ENCODE measurements at regions not wholly inside any gene's neighbourhood (a gene's known extent, or its start where the extent isn't known, plus 50 kb on each side); places are given as distances from the start of the nearest gene placed in this dataset.

DNA sequence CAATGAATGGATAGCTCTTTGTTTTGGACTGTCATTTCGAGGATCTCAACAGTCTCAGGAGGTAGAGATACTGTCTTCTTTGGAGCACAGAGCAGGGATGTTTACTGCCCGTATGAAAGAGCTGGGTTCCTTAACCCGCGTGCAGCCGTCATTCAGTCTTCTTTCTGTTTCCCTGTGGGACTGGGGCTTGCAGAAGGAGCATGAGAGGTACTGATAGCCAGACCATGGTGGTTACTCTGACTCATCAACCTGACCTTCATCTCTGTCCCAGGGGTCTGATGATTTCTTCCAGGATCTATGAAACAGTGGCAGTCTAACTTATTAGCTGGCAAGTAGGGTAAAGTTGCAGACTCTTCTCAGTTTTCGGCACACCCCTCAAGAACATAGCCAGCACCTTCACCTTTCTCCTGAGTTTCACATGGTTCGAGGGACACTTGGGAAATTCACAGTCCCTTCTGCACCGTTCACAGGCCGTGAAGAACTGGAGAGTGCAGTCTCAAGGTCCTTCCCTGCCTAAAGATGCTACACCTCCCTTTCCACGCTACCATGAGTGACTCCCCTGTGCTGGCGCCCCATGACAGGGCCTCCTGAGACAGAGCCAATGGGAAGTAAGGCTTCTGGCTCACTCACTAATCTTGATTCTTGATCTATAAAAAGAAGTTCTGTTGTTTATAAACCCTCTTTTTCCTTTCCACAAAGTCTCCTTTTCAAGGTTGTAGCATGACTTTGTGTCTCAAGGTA, 226.2 kb downstream of the MC4R start:
- POLR2A ChIA-PET, result no interaction called here
- no peak for ATAC-seq (ENCODE audit: low read depth)

DNA sequence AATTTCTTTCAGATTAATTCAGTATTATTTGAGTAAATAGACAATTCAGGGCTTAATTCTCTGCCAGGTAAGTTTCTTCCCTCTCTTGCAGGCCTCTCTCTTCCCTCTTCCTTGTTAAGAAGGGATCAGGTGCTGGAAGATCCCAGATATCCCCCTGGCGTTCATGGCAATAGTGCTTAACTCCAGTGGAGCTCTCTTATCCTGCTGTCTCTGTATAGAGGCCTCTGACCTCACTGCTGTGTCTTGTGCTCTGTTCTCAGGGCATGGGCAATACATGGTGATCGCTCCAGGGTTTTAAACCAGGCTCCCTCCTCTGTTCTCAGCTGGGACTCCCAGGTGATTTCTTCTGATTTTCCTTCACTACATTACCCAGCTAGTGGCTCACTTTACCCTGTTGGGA, 226.8 kb downstream of the MC4R start:
- DNase-seq (no peak), ATAC-seq (ENCODE audit: low read depth) (no peak)
- POLR2A ChIA-PET, result no interaction called here
- H3K27me3 Mint-ChIP-seq, result no peaks in the 10 kb centered on the region
- H3K27ac Mint-ChIP-seq, result no peak overlapping the region
- H3K4me3 Mint-ChIP-seq, result no peak overlapping the region
- no peaks in the 10 kb centered on the region for H3K4me1 Mint-ChIP-seq
- H3K9me3 Mint-ChIP-seq, result no peaks in the 10 kb centered on the region
- H3K36me3 Mint-ChIP-seq, result no peaks in the 10 kb centered on the region

More for the DNA sequence above, 226.2 kb downstream of the MC4R start:
- no peaks in the 10 kb centered on the region for H3K4me1 Mint-ChIP-seq
- no peak overlapping the region for H3K4me3 Mint-ChIP-seq
- H3K9me3 Mint-ChIP-seq, result no peaks in the 10 kb centered on the region
- no peaks in the 10 kb centered on the region for H3K36me3 Mint-ChIP-seq
- no peak overlapping the region for H3K27ac Mint-ChIP-seq
- no peaks in the 10 kb centered on the region for H3K27me3 Mint-ChIP-seq
- no peak for DNase-seq

DNA sequence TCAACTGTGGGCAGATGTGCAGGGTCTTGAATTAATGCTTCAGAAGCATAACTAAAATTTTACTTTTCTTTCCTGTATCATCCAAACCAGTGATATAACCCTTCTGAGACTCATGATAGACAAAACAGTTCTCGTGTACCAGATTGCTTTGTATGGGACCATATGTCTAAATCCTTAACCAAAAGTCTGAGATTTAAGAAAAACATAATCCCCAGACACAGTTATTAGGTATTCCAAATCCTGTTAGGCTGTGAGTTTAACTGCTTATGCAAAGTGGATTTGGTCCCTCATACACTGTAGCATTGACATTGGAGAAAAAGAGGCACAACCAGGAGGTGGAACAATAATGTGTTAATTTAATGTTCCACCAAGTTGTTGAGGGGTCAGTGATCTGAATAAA, 235.0 kb downstream of the PMAIP1 start:
- Mint-ChIP-seq H3K4me1 (no peaks in the 10 kb centered on the region), H3K9me3 (no peaks in the 10 kb centered on the region), H3K36me3 (no peaks in the 10 kb centered on the region), H3K27me3 (no peaks in the 10 kb centered on the region), H3K4me3 (no peak overlapping the region), H3K27ac (no peak overlapping the region)
- POLR2A ChIA-PET, result no interaction called here
- ATAC-seq (ENCODE audit: low read depth), result no peak
- no peak for DNase-seq

DNA sequence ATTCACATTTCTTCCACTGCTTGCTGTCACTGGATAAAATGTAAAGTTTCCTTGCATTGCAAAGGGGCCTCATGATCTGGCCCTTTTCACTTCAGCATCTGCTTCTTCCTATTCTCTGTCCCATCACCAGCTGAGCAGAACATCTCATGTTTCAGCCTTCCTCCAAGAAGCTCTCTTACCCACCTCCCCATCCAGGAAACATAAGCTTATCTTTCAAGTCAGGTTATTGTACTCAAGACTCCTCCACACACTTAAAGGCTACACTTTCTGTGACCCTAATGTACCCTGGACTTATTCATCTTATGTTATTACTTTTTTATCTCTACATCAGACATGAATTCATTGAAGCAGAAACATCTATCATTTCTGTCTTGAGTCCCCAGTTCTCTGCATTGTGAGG, 230.5 kb downstream of the PMAIP1 start:
- H3K27me3 Mint-ChIP-seq, result no peaks in the 10 kb centered on the region
- no peak overlapping the region for H3K4me3 Mint-ChIP-seq
- no peak overlapping the region for H3K27ac Mint-ChIP-seq
- POLR2A ChIA-PET, result no interaction called here
- H3K36me3 Mint-ChIP-seq, result no peaks in the 10 kb centered on the region
- ATAC-seq (ENCODE audit: low read depth), result no peak
- H3K4me1 Mint-ChIP-seq, result no peaks in the 10 kb centered on the region
- no peaks in the 10 kb centered on the region for H3K9me3 Mint-ChIP-seq
- DNase-seq, result no peak

DNA sequence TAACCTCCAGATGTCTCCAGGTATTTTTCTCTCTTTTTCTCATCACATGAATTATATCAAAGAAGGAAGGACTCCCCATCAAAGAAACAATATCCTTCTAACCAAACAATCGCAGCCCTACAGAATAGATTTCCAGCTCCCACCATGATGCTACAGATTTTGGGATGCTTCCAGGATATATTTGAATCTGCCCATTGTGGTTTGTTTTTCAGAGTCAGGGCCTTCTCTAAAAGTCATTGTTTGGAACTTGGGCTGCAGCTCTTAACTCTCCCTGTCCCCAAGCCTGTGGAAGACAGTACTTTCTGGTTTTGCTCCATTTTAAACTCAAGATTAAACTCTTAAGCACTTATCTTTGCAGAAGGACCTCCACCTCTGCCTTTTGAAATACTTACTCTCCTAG, 223.2 kb downstream of the PMAIP1 start:
- POLR2A ChIA-PET, result no interaction called here
- H3K27me3 Mint-ChIP-seq, result no peaks in the 10 kb centered on the region
- H3K36me3 Mint-ChIP-seq, result no peaks in the 10 kb centered on the region
- no peak for ATAC-seq (ENCODE audit: low read depth)
- no peak overlapping the region for H3K27ac Mint-ChIP-seq
- H3K9me3 Mint-ChIP-seq, result no peaks in the 10 kb centered on the region
- no peak overlapping the region for H3K4me3 Mint-ChIP-seq
- no peak for DNase-seq
- H3K4me1 Mint-ChIP-seq, result no peaks in the 10 kb centered on the region

DNA sequence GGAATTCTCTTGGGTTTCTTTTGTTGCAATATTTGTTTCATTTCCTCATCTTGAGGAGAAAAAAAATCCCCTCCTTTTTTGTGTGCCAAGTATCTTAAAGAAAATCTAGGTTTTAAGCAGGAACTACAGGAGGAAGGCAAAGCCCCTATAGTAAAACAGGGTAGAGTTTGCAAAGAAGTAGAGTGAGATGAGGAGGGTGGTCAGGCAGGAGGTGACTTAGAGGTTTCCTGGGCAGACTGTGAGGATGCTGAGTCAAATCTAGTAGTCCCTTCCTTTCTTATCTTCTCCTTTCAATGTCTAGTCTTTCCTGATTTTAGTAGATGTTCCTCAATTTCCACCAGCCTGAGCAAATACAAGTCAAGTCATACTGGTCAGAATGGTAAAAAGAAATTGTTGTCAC, 222.5 kb downstream of the PMAIP1 start:
- DNase-seq (no peak), ATAC-seq (ENCODE audit: low read depth) (no peak)
- Mint-ChIP-seq H3K27me3 (no peaks in the 10 kb centered on the region), H3K4me3 (no peak overlapping the region), H3K9me3 (no peaks in the 10 kb centered on the region), H3K27ac (no peak overlapping the region), H3K4me1 (no peaks in the 10 kb centered on the region), H3K36me3 (no peaks in the 10 kb centered on the region)
- POLR2A ChIA-PET, result no interaction called here

DNA sequence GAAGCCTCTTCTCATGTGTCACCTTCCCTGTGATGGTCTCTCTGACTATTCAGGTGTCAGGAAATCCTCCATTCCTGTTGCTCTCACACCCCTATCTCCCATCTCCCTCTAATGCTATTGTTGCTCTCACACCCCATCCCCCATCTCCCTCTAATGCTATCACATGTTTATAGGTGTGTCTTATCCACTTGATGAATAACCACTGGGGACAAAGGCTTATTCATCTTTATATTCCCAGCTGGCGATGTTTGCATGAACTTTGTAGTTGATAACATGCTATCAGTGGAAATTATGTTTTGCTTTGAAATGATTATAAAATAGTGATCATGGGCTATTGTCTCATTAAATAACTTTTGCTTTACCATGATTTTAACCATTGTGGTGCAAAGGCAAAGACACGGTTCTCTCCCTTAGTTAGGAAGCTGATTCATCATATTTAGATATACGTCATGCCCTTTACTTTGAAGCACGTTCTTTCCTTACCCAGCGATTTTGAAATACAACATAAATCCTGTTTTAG, 220.5 kb downstream of the PMAIP1 start:
- Mint-ChIP-seq H3K4me3 (no peak overlapping the region), H3K27ac (no peak overlapping the region), H3K4me1 (no peaks in the 10 kb centered on the region), H3K9me3 (no peaks in the 10 kb centered on the region), H3K27me3 (no peaks in the 10 kb centered on the region), H3K36me3 (no peaks in the 10 kb centered on the region)
- ATAC-seq (ENCODE audit: low read depth) (no peak), DNase-seq (no peak)
- POLR2A ChIA-PET, result no interaction called here

DNA sequence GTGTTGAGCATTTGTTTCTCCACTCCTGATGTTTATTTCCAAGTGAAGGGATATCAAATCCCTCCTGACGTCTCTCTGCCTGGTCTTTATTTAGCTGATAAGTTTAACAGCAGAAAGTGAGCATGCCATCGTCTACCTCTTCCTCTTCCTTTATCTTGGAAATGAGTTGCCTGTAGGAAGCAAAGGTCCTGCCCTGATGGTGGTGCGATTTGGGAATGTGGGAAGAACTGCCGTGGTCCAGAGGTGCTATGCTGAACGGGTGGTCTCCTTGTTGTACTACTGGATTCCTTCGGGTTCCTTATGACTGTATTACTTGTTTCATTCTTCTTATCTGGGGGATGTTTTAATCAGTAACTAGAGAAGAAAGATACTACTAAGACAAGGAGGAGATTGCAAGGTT, 217.5 kb downstream of the PMAIP1 start:
- ATAC-seq (ENCODE audit: low read depth) (no peak), DNase-seq (no peak)
- H3K9me3 Mint-ChIP-seq, result no peaks in the 10 kb centered on the region
- no peaks in the 10 kb centered on the region for H3K27me3 Mint-ChIP-seq
- H3K4me1 Mint-ChIP-seq, result no peaks in the 10 kb centered on the region
- H3K27ac Mint-ChIP-seq, result no peak overlapping the region
- H3K36me3 Mint-ChIP-seq, result no peaks in the 10 kb centered on the region
- POLR2A ChIA-PET, result no interaction called here
- H3K4me3 Mint-ChIP-seq, result no peak overlapping the region

DNA sequence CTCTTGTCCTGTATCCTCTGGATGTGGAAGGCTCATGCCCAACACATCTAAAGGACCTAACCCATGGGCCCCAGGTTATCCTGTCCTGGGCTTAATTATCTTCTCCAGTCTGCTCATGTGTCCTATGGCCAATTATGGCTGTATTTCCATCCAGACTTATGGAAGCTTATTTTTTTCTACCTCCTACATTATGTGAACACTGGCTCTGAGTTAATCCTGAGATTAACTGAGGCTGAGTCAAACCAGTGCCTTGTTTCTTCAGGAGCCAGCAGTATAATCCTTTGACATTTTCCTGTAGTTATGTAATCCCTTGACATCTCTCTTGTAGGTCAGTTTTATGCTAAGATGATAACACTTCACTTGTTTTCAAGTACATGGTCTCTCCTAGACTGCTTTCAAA, 213.6 kb downstream of the PMAIP1 start:
- Mint-ChIP-seq H3K4me1 (no peaks in the 10 kb centered on the region), H3K27ac (no peak overlapping the region), H3K27me3 (no peaks in the 10 kb centered on the region), H3K4me3 (no peak overlapping the region), H3K9me3 (no peaks in the 10 kb centered on the region), H3K36me3 (no peaks in the 10 kb centered on the region)
- ATAC-seq (ENCODE audit: low read depth) (no peak), DNase-seq (no peak)
- POLR2A ChIA-PET, result no interaction called here

DNA sequence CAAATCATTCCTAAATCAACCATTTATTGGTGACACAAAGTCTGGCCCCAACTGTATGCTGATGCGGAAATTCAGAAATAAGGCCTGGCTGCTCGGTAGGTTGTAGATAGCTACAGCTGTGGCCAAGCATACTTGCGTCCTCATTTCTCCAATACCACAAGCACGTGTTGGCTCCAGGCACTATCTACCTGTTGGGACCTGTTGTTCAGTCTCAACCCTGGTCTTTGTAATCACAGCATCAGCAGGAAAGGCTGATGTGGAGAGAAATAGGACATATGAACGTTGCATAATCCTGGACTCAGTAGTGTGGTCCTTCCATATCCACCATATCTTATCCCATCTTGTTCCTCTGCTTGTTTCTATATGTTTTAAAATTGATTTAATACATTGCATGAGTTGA, 212.6 kb downstream of the PMAIP1 start:
- H3K4me1 Mint-ChIP-seq, result no peaks in the 10 kb centered on the region
- no peaks in the 10 kb centered on the region for H3K36me3 Mint-ChIP-seq
- DNase-seq, result no peak
- H3K27me3 Mint-ChIP-seq, result no peaks in the 10 kb centered on the region
- no peak overlapping the region for H3K27ac Mint-ChIP-seq
- POLR2A ChIA-PET, result no interaction called here
- H3K4me3 Mint-ChIP-seq, result no peak overlapping the region
- ATAC-seq (ENCODE audit: low read depth), result no peak
- no peaks in the 10 kb centered on the region for H3K9me3 Mint-ChIP-seq

DNA sequence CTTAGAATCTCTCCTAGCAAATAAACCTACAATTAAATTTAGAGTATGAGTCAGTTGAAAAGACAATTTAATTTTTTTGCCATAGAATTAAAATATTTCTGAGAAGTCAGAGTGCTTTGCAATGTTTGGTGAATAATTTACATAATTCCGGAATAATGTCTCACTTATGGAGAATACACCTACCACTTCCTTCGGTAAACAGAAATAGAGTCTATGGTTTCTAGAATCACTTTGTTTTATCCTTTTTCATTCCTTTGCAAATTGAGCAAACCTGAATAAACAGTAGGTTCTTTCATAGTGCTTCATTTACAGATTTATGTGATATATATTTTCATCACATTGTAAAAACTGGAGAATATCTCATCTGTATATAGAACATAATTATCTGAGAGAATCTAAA, 211.7 kb downstream of the PMAIP1 start:
- Mint-ChIP-seq H3K4me1 (no peaks in the 10 kb centered on the region), H3K27me3 (no peaks in the 10 kb centered on the region), H3K27ac (no peak overlapping the region), H3K4me3 (no peak overlapping the region), H3K36me3 (no peaks in the 10 kb centered on the region), H3K9me3 (no peaks in the 10 kb centered on the region)
- no peak for ATAC-seq (ENCODE audit: low read depth)
- no peak for DNase-seq
- POLR2A ChIA-PET, result no interaction called here

DNA sequence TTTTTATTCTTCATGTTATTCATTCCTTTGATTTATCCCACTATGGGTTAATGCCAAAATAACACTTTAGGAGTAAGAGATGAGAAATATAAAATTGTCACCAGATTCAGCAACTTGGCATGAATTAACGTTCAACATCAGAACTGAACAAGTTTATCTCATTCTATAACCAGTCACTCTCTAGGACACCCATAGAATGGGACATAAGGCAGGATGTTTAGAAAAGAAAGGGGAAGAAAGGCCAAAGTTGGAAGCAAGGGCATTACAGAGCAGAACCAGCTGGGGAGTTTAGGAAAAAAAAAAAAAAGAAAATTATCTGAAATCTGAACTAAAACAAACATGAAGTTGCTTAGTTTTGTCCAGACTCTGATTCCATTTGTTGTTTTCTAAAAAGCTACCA, 211.0 kb downstream of the PMAIP1 start:
- no peaks in the 10 kb centered on the region for H3K36me3 Mint-ChIP-seq
- H3K4me3 Mint-ChIP-seq, result no peak overlapping the region
- H3K27me3 Mint-ChIP-seq, result no peaks in the 10 kb centered on the region
- H3K9me3 Mint-ChIP-seq, result no peaks in the 10 kb centered on the region
- POLR2A ChIA-PET, result no interaction called here
- ATAC-seq (ENCODE audit: low read depth) (no peak), DNase-seq (no peak)
- no peak overlapping the region for H3K27ac Mint-ChIP-seq
- H3K4me1 Mint-ChIP-seq, result no peaks in the 10 kb centered on the region

DNA sequence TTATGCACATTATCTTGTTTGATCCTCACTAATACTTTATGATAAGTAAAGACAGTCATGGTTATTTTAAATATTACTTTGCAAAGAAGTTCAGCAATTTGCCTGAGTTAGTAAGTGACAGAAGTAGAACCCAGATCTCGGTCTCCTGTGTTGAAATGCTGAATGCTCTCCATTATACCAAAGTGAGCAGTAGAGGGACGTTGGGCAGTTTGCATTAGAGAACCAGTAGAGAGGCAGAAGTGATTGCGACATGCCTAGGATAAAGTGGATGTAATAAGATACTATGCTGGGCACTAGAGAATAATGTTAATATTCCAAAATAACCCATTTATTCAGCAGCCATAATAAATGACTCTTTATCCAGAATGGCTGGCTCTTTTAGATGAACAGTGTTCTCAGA, 201.0 kb downstream of the PMAIP1 start:
- Mint-ChIP-seq H3K36me3 (no peaks in the 10 kb centered on the region), H3K27me3 (no peaks in the 10 kb centered on the region), H3K27ac (no peak overlapping the region), H3K9me3 (no peaks in the 10 kb centered on the region), H3K4me3 (no peak overlapping the region), H3K4me1 (peaks cover 2% of the 10 kb centered on the region)
- DNase-seq (no peak), ATAC-seq (ENCODE audit: low read depth) (no peak)
- POLR2A ChIA-PET, result no interaction called here

DNA sequence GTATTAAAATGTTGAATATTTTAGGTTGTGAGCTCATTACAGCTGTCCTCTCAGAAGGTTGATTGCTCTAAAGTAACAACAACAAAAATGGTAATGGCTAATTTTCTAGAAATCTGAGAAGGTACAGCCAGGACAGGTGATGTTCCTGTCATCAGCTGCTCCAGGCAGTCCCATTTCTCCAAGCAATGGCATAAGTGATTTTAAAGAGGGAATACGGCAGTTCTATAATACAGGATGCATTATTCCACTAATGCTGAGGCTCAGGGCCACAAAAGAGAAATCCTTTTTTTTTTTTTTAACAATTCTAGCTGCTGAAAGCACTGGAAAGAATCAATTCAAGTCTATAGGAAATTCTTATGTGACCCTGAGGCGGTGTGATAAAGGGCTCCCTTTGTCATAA, 199.9 kb downstream of the PMAIP1 start:
- ATAC-seq (ENCODE audit: low read depth) (no peak), DNase-seq (no peak)
- H3K4me3 Mint-ChIP-seq, result no peak overlapping the region
- no peaks in the 10 kb centered on the region for H3K36me3 Mint-ChIP-seq
- H3K4me1 Mint-ChIP-seq, result peaks cover 2% of the 10 kb centered on the region
- no peak overlapping the region for H3K27ac Mint-ChIP-seq
- H3K27me3 Mint-ChIP-seq, result no peaks in the 10 kb centered on the region
- H3K9me3 Mint-ChIP-seq, result no peaks in the 10 kb centered on the region
- POLR2A ChIA-PET, result no interaction called here

DNA sequence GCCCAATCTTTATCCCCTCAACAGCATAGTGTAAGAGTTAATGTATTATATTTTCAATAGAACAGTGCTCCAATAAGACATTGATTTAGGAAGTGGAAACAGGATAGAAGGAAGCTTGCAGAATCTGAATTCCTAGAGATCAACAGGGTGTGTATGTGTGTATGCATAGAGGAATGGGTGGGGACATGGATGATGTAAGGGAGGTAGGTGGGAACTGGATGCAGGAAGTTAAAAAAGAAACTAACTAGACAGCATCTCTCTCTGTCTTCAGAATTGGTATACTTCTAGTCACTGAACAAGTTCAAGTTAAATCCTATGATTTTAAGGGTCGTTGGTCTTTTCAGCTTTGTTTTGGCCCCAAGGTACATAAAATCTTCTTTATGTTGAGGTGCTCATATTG, 196.6 kb downstream of the PMAIP1 start:
- no peak overlapping the region for H3K4me3 Mint-ChIP-seq
- H3K36me3 Mint-ChIP-seq, result no peaks in the 10 kb centered on the region
- no peaks in the 10 kb centered on the region for H3K27me3 Mint-ChIP-seq
- POLR2A ChIA-PET, result no interaction called here
- H3K27ac Mint-ChIP-seq, result no peak overlapping the region
- ATAC-seq (ENCODE audit: low read depth) (no peak), DNase-seq (no peak)
- peaks cover 4% of the 10 kb centered on the region for H3K9me3 Mint-ChIP-seq
- H3K4me1 Mint-ChIP-seq, result no peaks in the 10 kb centered on the region
